HG03439 (cell line): ENCODE measurements at regions not wholly inside any gene's neighbourhood (a gene's known extent, or its start where the extent isn't known, plus 50 kb on each side); places are given as distances from the start of the nearest gene placed in this dataset.

Experiments used
- ATAC-seq: cut with Tn5 transposase; IDR thresholded peaks from one replicate; pipeline ENCODE4 v1.9.1; 2021; ENCODE audit warnings: mild to moderate bottlenecking, moderate library complexity; ENCODE audit not compliant: unreplicated experiment

GRCh38 chr5:54693936-54694657 lies 176.5 kb downstream of the SNX18 start:
- ATAC-seq: no peak

GRCh38 chr5:54692631-54693030 lies 175.1 kb downstream of the SNX18 start:
- no peak for ATAC-seq

- ATAC-seq: no peak
Measured at GRCh38 chr5:54691656-54692055, 174.1 kb downstream of the SNX18 start.

GRCh38 chr5:54689411-54690251 lies 172.1 kb downstream of the SNX18 start:
- ATAC-seq: no peak

GRCh38 chr5:54680998-54681397 lies 163.4 kb downstream of the SNX18 start:
- ATAC-seq: no peak

GRCh38 chr5:54679686-54680085 lies 162.1 kb downstream of the SNX18 start:
- ATAC-seq: no peak

- no peak for ATAC-seq
Measured at GRCh38 chr5:54678737-54679136, 161.2 kb downstream of the SNX18 start.

GRCh38 chr5:54676481-54677340 lies 159.2 kb downstream of the SNX18 start:
- ATAC-seq: no peak

GRCh38 chr5:54673523-54674225 lies 156.1 kb downstream of the SNX18 start:
- ATAC-seq: no peak

GRCh38 chr5:54672871-54673270 lies 155.3 kb downstream of the SNX18 start:
- ATAC-seq: no peak

GRCh38 chr5:54671681-54672080 lies 154.1 kb downstream of the SNX18 start:
- ATAC-seq: no peak

- no peak for ATAC-seq
Measured at GRCh38 chr5:54671111-54671531, 153.6 kb downstream of the SNX18 start.

GRCh38 chr5:54670281-54670680 lies 152.7 kb downstream of the SNX18 start:
- no peak for ATAC-seq

GRCh38 chr5:54669845-54670244 lies 152.3 kb downstream of the SNX18 start:
- no peak for ATAC-seq

GRCh38 chr5:54669285-54669684 lies 151.7 kb downstream of the SNX18 start:
- no peak for ATAC-seq

- no peak for ATAC-seq
Measured at GRCh38 chr5:54668096-54668495, 150.5 kb downstream of the SNX18 start.

- ATAC-seq: no peak
Measured at GRCh38 chr5:54667136-54667535, 149.6 kb downstream of the SNX18 start.

- no peak for ATAC-seq
Measured at GRCh38 chr5:54663866-54664265, 146.3 kb downstream of the SNX18 start.

GRCh38 chr5:54661111-54661510 lies 143.6 kb downstream of the SNX18 start:
- no peak for ATAC-seq

- no peak for ATAC-seq
Measured at GRCh38 chr5:54659700-54660131, 142.2 kb downstream of the SNX18 start.

- ATAC-seq: no peak
Measured at GRCh38 chr5:54658010-54658409, 140.5 kb downstream of the SNX18 start.
